Transverse colon (tissue), 3 donors: ENCODE measurements at regions not wholly inside any gene's neighbourhood (a gene's known extent, or its start where the extent isn't known, plus 50 kb on each side); places are given as distances from the start of the nearest gene placed in this dataset.

Source experiments
- CTCF ChIP-seq, 5 experiments: fragments of 200-600 bp in 3 of 5; fragments of 450-650 bp in 2 of 5; sonication (generic) in 3 of 5; IDR thresholded peaks; 1 replicate in 2 of 5; 2 replicates in 3 of 5; pipeline ENCODE4 v1.5.1; 2016 to 2017; ENCODE audit warnings: antibody characterized with exemption in 5 of 5, inconsistent platforms in 3 of 5, mild to moderate bottlenecking in 2 of 5, moderate library complexity in 1 of 5
- POLR2A ChIP-seq: fragments of 450-650 bp; IDR thresholded peaks from one replicate; pipeline ENCODE4 v1.6.1; 2016; ENCODE audit warnings: antibody characterized with exemption, mild to moderate bottlenecking, moderate library complexity

GRCh38 chr9:23502004-23502403, 324.0 kb downstream of the ELAVL2 start:
- TF ChIP-seq CTCF (IDR thresholded peaks at IDR 0.05) (no peak), POLR2A (no peak)
